KG1 (cell line): ENCODE measurements at regions not wholly inside any gene's neighbourhood (a gene's known extent, or its start where the extent isn't known, plus 50 kb on each side); places are given as distances from the start of the nearest gene placed in this dataset.

Source experiments
- DNase-seq: peaks from one replicate; lab custom pipeline; 2025; lab: John Stamatoyannopoulos, UW

DNA sequence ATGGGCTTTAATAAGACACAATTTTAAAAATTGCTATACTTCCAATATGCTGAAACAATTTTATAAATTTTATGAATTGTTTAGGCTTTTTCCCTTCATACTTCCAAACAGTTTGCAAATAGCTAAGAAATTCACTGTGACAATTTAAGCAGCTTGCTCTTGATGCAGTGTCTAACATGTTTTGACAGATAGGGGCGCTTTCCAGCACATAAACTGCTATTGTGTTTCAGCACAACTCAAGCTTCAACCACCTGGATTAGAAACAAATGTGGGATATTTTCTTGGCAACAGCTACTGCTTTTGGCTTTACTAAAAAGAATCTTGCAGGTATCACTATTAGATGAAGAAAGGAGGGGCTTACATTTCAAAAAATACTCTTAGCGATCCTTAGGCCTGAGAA is 565.8 kb upstream of the DPPA4 start:
- DNase-seq, result no peak

DNA sequence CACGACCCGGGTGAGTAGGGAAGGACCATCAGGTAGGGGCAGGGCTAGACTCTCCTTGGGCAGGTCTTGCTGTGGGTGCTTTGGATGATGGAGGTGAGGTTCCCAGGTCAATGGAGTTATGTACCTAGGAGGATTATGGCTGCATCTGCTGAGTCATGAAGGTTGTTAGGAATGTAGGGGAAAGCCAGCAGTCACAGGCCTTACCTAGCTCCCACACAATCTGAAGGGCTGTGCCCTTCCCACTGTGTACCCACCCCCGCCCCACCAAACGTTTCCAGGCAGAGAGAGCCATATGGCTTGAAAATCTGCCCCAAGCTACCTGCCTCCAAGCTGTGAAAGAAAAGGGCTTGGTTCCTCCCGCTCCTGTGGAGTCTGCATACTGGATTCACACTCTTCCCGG is 573.4 kb upstream of the DPPA4 start:
- no peak for DNase-seq

DNA sequence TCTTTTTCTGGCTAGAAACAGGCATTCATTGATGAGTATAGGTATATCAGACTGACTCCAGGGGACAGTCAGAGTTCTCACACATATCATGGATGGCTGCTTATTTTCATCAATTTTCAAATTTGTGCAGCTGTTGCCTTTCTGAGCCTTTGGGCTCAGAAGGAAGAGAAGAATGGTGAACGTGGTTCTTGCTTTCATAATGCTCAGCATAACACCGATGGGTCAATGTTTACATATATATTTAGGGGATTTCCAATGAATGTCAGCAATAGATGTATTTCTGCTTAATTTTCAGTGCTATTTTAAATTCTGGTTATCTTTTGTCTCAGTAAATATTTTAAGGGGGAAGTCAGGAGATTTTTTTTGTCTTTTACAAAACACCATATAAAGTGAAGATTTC is 581.4 kb upstream of the DPPA4 start:
- no peak for DNase-seq

DNA sequence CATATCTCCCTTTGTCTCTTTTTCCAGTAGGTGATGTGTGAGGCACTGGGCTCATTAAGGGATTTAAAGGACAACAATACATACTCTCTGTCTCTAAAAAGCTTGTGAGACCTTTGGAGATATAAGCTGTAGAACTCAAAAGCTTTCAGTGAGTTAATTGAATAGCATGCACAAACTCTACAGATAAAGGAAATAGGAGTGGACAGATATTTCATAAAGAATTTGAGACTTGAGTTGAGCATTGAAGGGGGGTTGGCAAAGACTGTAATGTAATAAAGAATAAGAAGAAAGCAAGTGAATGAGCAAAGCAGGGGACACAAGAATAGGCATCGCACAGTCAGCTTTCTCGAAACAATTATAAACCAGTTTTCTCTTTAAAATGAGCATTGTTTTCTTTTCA is 583.4 kb upstream of the DPPA4 start:
- DNase-seq, result no peak

DNA sequence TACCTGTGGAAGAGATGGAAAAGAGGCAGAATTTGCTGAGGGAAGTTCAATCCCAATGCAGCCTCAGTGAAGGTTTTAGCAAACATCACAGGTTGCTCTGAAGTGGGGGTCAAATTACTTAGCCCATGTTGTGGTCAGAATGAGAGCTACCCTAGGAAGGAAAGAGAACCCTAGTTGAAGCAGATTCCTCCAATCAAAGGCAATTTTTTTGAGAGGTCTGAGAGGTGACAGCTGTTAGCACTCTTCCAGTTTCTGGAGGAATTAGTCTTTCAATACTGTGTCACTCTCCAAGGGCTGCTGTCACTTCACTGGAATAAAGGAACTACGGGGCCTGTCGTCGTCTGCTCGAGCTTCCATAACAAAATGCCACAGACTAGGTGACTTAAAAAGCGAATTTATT is 584.2 kb upstream of the DPPA4 start:
- DNase-seq, result no peak

DNA sequence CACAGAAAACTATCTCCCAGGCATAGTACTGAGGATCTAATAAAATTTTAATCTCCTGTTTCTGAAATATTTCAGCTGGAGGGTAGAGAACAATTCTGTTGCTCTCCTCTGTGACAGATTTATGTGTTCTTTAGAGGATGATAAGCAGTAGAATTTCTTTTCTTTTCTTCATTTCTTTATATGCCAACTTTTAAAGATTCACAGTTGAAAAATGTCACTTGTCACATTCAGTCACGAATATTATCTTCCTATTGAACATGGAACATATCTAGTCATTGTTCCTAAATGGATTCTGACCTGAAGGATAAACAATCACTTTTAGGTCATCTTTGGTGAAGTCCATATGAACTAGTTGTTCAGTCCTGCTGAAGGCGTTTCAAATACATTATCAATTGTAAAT is 585.5 kb upstream of the DPPA4 start:
- no peak for DNase-seq

DNA sequence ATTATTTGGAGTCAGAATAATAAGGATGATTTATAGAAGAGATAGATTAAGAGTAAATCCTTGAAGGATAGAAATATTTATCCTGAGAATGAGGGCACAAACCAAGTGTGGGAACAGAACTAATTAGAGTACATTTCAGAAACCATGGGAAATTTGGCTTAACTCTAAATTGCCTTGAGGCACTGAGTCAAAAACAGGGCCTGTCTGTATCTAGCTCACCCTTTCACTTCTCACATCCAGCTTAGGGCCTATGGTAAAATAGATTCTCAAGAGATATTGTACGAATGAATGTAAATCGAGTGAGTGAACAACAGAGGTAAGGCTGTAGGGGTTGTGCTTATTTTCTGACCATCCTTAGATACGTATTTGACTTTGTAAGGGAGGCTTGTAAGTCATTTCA is 586.1 kb upstream of the DPPA4 start:
- DNase-seq, result no peak

DNA sequence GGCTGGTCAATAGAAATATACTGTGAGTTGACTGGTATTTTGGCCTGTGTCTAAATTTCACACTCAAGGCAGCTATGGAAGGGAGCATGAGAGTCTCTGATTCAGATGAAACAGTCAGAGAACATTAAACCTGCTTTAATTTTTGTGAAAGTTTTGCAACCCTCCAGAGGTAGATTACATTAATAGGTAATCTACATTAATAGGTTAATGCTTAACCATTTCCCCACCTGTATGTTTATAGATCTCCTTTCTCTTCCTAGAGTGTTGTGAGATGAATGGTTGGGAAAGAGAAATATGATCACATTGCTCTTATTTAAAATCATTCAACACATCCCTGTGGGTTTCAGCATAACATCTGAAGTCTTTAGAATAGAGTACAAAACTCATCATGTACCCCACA is 586.9 kb upstream of the DPPA4 start:
- DNase-seq, result no peak

DNA sequence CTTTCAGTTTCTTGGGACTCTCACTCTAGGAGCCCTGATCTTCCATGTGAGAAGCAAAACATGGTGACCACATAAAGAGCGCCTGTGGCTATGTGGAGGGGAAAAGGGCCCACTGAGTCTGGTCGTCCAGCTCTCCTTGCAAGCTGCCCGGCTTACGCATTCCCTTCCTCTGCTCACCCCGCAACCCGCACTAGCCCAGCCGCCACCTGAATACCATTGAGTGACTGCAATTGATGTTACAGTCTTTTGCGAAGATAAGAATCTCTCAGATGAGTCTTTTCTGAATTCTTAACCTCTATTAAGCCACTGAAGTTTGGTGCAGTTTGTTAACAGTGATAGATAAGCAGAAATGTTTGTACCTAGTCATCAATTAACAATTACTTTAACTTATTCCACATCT is 589.0 kb upstream of the DPPA4 start:
- DNase-seq, result no peak

DNA sequence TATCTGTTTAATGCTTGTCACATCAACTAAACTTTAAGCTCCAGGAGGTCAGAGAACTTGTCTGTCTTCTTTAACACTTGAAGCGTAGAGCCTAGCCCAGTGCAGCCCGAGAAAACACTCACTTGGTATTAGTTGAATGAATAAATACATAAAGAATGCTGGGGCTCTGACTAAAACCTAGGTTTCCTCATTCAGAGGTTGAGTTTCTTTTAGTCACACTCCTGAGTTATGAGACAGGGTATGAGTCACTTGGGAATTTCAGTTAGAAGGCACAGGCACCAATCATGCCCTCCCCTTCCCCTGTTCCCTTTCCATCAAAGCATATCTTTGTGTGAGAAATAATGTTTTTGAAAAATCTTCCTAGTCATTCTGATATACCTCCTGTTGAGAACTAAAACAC is 589.8 kb upstream of the DPPA4 start:
- DNase-seq, result no peak

DNA sequence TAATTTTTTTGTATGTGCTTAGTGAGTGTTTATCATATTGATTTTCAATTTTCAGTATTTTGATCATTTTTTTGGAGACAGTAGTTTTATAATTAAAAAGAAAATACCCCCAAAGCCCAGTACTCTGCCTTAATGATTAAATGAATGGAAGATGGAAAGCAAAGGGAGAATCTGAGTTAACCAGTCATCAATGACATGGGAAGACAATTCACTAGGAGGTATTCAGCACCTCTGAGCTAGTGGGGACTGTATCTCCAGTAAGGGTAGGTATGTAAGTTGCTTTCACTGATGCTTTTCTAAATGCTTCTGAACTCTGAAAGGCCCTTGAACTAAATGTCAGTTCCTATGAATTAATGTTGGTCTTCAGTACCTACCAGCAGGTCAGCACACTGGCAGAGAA is 590.4 kb upstream of the DPPA4 start:
- DNase-seq, result no peak

DNA sequence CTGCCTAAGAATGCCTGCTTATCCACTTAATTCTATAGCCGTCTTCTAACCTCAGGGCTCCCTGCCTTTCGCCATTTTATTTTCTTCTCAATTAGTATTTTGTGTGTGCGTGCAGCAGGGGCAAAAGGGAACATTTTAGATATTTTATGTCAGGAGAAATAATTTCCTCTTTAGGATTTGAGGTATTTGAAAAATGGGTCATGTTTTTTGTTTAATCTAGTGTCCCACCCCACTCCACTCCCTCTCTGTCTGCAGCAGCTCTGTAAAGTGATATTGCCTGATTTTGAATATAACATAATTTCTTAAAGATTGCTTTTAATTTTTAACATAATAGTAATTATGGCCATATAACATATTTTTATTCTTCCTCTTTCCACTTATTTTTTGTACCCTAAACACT is 593.2 kb upstream of the DPPA4 start:
- DNase-seq, result no peak

DNA sequence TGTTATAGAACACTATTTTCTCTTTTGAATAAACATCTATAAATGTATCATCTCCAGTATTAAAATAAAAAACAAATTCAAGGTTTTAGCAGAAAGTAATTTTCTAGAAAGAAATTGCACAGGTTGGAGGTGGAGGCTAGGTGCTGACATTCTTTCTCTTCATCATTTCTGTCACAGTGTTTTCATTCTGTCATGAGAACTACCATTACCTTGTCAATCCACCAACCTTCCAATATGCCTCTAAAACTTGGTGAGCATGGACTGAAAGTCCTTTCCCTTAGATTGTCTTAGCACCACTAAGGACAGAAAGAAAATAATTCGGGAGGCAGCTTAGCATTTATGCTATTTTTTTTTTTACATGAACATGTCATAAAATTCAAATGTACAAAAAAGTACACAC is 596.2 kb upstream of the DPPA4 start:
- DNase-seq, result no peak

DNA sequence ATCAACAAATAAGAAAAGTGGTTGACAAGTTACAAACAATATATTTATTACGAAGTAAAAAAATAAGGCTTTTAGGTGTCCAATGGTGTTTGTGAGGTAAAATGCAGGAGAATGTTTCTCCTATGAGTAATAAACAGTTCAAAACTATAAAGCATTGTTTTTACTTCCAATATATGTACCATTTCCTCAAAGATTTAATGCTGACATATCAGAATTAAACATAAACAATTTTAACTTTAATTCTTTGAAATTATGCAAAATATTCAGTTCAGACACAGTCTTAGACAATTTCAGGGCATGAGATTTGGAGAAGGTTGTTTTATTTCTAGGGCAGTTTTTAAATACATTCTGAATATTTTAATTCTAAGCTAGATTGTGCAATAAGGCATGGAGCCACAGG is 602.5 kb upstream of the DPPA4 start:
- no peak for DNase-seq

DNA sequence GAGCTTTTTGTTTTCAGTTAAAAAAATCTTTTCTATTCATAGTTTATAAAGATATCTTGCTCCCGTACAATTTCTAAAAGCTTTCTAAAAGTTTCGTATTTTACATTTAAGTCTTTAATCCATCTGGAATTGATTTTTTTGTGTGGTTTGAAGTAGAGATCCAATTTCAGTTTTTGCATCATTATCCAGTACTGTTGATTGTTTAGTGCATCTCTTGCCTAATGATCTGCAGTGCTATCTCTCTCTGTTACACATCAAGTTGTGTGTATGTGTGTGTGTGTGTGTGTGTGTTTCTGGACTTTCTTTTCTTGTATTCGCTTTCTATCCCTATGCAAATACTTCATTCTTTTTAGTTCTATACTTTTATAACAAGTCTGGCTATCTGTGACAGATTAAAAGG is 605.8 kb upstream of the DPPA4 start:
- no peak for DNase-seq

DNA sequence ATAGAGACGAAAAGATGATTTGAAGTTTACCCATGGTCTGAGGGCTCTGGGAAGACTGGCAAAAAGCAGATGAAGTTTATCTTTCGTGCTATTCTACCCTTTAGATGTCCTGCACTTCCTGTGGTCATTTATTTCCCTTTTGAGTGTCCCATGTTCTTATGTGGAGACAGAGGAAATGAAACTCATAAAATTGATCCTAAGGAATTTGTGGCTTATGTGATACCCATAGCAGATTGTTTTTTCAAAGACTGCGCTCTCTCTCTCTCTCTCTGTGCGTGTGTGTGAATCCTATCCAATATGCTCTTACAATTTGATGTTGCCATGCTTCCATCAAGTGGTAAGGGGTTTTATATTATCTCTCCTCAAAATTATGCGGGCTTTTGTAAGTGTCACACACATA is 607.5 kb upstream of the DPPA4 start:
- no peak for DNase-seq

DNA sequence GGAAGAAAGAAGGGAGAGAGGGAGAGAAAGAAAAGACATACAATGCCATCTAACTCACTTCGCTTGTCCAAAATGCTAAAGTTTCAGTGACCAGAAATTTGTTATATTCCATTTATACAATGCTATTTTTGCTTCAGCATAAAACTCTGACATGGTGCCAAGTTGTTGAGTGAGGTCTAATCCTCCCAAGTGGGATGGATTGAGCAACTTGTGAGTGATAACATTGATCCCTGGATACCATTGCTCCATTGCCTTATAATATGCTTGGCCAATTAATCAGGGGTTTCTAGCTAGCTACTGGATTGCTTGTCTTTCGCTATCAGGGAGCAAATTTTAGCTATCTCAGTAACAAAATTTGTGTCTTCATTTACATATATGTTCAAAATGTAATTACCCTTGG is 615.6 kb upstream of the DPPA4 start:
- DNase-seq, result no peak

DNA sequence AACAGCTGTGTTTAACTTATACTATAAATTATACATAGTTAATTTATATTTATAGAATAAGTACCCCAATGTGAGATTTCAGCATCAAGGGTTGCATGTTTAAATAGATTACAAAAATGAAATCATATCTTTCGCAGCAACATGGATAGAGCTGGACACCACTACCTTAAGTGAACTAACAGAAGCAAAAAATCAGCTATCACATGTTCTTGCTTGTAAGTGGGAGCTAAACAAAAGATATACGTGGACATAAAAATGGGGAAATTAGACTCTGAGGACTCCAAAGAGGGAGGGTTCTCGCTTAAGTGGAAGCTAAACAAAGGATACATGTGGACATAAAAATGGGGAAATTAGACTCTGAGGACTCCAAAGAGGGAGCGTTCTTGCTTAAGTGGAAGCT is 626.5 kb upstream of the DPPA4 start:
- DNase-seq, result no peak

DNA sequence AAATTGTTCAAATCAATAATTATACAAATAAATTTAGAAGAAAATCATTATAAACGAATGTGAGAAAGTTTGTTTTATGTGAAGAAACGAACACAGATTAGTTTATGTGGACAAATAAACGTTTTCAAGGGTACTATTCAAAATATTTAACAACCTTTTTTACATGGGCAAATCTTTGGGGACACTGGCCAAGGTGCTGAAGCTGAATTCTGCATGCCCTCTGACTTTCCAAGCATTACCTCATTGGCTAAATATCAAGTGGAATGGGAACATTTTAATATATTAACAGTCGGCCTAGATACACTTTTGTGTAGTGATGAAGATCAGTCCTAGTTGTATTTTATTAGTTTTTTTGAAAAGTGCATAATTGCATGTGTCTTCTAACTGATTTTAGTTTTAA is 636.4 kb upstream of the DPPA4 start:
- no peak for DNase-seq

DNA sequence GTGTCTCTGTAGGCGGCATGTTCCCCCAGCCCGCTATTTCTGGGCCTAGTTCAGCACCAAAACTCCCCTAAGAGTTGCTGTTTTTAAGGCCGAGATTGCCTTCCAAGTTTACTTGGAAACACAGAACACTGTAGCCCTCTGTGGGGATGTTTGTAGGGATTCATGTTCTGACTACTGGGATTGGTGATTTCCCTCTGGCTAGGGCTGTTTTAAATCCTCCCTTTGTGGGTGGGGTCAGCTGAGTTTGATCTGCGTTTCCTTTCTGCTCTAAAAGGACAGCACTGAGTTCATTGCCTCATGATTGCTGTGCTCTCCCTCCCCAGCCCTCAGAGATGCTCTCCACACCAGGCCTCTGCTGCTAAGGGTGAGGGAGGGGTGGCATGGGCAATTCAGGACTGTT is 640.6 kb upstream of the DPPA4 start:
- DNase-seq, result no peak

DNA sequence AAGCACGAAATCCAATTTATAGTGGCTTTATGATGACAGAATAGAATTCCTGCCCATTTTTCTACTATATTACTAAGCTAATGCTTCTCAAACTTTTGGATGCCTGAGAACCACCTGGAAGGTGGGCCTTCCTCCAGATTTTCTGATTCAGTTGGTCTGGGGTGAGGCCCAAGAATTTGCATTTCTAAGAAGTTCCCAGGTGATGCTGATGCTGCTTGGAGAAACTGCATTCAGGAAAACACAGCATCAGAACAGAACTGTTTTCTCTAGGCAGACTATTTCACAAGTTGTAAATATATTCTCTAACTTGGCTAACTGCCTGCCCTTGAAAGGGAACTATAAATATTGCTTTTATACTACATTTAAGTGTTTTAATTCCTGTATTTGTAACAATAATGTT is 644.9 kb upstream of the DPPA4 start:
- no peak for DNase-seq

DNA sequence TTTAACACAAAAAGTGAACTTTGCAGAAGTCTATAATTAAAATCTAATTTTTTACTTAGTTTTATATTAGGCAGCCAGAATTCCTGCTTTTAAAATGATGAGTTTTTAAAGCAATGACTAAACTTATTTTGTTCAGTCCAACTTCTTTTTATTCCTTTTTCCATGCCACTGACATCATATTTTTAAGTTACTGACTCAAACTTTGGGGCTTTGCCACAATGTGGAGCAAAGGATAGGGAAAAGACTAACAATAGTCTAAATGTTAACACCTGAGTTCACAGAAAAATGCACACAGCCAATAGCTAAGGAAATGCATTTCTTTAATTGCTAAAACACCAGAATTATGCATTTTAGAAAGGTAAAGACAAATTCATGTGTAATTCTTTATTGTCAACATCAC is 647.6 kb upstream of the DPPA4 start:
- DNase-seq, result no peak

DNA sequence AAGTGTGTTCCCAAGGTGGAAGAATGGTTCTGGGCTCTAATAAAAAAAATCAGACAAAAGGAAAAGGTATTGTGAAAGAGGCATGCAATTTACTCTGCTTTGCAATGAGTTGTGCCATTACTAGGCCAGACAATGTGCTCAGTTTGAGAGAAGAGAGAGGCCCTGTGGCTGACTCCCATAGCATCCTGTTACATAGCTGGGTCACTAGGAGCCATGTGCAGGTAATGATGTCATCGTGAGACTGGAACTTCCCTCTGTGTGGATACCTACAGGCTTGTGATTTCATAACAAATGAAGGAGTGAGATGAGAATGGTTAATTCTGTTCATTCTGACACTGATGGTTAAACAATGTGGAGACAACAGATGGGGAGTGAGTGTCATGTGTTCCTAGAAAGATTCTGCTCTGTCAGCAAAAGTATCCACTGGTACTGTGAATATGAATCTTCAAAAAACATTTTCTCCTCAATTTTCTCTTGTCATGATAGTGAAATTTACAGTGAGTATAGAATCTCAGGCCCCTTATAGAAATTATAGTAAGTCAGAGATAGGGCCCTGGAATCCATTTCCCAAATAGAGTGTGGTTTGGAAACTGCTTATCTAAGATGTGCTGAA is 648.7 kb upstream of the DPPA4 start:
- DNase-seq, result no peak

DNA sequence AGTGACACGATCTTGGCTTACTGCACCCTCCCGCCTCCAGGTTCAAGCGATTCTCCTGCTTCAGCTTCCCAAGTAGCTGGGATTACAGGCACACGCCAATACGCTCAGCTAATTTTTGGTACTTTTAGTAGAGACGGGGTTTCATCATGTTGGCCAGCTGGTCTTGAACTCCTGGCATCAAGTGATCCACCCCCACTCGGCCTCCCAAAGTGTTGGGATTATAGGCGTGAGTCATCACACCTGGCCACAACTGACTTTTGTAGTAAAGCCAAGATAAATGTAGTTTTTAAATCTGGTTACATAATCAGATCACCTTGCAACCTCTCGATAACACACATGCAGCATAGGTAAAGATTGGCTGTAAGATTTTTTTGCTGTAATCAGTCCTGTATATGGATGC is 657.5 kb upstream of the DPPA4 start:
- no peak for DNase-seq

DNA sequence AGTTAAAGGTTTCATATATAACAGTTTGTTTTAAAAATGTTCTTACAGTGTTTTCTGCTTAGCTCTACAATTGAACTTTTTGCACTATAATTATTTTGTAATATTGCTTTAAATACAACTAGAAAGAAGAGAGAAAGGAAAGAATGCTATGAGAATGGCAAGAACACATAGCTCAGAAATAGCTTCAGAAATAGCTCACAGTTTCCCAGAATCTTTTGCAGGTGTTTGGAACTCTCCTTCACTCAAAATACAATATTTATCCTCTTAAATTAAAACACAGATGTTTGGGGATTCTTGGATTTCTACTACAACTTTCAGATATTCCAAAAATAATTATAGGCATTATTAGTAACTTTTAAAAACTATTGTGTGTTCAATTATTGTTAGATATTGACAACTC is 658.0 kb upstream of the DPPA4 start:
- DNase-seq, result no peak
